Aorta (tissue), 5 donors: ENCODE measurements at regions not wholly inside any gene's neighbourhood (a gene's known extent, or its start where the extent isn't known, plus 50 kb on each side); places are given as distances from the start of the nearest gene placed in this dataset.
A peak's percentile ranks its signal among the peaks of the same experiment; 100 is the strongest.

Experiments used
- ATAC-seq: fragments of 200-7000 bp; cut with Tn5 transposase; one replicate; pipeline ENCODE4 v1.9.1; 2022; ENCODE audit warnings: moderate library complexity; ENCODE audit not compliant: low FRiP score
- DNase-seq, 2 donors: peaks; one replicate each; pipeline ENCODE4 v3.0.0-alpha.2; 2020
- H3K27ac ChIP-seq, 2 donors: one replicate each; pipeline ENCODE4 v1.5.1; 2013; ENCODE audit warnings: low read length in 2 of 2, mild to moderate bottlenecking in 2 of 2, moderate library complexity in 2 of 2, control low read depth in 1 of 2, inconsistent platforms in 1 of 2, low read depth in 1 of 2
- H3K27me3 ChIP-seq, 2 donors: one replicate each; pipeline ENCODE4 v1.6.1; 2013; ENCODE audit warnings: control low read depth in 1 of 2, low read length in 1 of 2, mild to moderate bottlenecking in 1 of 2, moderate library complexity in 1 of 2; ENCODE audit not compliant: insufficient read depth in 2 of 2, control insufficient read depth in 1 of 2
- H3K36me3 ChIP-seq, 2 donors: one replicate each; pipeline ENCODE4 v1.6.1; 2013; ENCODE audit warnings: control low read depth in 1 of 2, low read length in 1 of 2, mild to moderate bottlenecking in 1 of 2; ENCODE audit not compliant: insufficient read depth in 2 of 2, control insufficient read depth in 1 of 2
- H3K4me1 ChIP-seq, 2 donors: one replicate each; pipeline ENCODE4 v1.6.1; 2013; ENCODE audit warnings: low read length in 2 of 2, control low read depth in 1 of 2, mild to moderate bottlenecking in 1 of 2, moderate library complexity in 1 of 2; ENCODE audit not compliant: insufficient read depth in 2 of 2, control insufficient read depth in 1 of 2
- H3K4me3 ChIP-seq, 2 donors: one replicate each; pipeline ENCODE4 v1.5.1; 2013; ENCODE audit warnings: low read length in 2 of 2, control low read depth in 1 of 2, mild to moderate bottlenecking in 1 of 2
- H3K9me3 ChIP-seq: one replicate; pipeline ENCODE4 v1.6.1; 2013; ENCODE audit warnings: mild to moderate bottlenecking, low read length; ENCODE audit not compliant: control insufficient read depth
- WGBS, 2 donors: extraction: QIAGEN DNeasy Blood & Tissue Kit; methylation state at CpG; one replicate each; pipeline ENCODE4 v1.1.7; 2013; 5-methylcytosine and 5-hydroxymethylcytosine counted together
- intact Hi-C, 2 donors: fragments of 100-400 bp; cut with DNase I; formaldehyde crosslinking; loops; one replicate each; pipeline versions ENCODE4 v1.14.2 to v1.15.0; 2022
- donor health status: healthy with polysubstance abuse.
- donor health status: Bipolar disorder and iron deficiency.
- donor health status: DM: no; HTN: no; CAD: no.
- donor health status: DM: no; HTN: no; CAD: no.
- donor health status: DM: yes; HTN: yes; CAD: no.

DNA sequence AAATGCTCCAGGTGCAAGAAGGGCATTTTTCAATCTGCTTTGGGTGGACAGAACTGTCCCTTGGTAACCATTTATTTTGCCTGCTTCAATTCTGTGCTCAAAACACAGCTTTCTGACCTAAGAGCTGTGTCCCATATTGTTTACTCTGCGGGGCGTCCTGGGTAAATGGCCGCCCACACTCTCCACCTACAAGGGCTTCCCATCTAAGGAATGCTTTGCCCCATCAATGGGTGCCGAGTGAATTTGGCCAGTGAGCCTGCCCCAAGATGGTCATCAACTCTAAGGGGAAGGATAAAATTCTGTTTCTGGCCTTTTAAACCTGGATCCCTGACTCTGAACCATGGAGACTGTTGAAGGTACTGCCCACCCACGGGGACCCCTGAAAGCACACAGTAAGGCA is 55.5 kb upstream of the FAM89A start:
- 86 to 87% methylated on average over 5 of the region's 5 CpGs for WGBS, 2 donors
- intact Hi-C loops = no loop called here
- DNase-seq (no peak), ATAC-seq (no peak)
- H3K27ac ChIP-seq = no peak overlapping the region
- peaks cover 0 to 2% of the 10 kb centered on the region in 2 donors for H3K4me1 ChIP-seq
- H3K27me3 ChIP-seq = peaks cover 0 to 2% of the 10 kb centered on the region in 2 donors
- no peaks in the 10 kb centered on the region for H3K9me3 ChIP-seq
- no peak overlapping the region for H3K4me3 ChIP-seq
- H3K36me3 ChIP-seq = no peaks in the 10 kb centered on the region

GRCh38 chr1:231094421-231094820 is 54.4 kb upstream of the FAM89A start:
- no peaks in the 10 kb centered on the region for H3K9me3 ChIP-seq
- no peaks in the 10 kb centered on the region for H3K4me1 ChIP-seq
- 94% methylated on average over 3 of the region's 3 CpGs for WGBS, 2 donors
- intact Hi-C loops = no loop called here
- no peak overlapping the region for H3K4me3 ChIP-seq
- no peak for ATAC-seq
- DNase-seq = no peak
- no peaks in the 10 kb centered on the region for H3K36me3 ChIP-seq
- no peak overlapping the region for H3K27ac ChIP-seq
- no peaks in the 10 kb centered on the region for H3K27me3 ChIP-seq

DNA sequence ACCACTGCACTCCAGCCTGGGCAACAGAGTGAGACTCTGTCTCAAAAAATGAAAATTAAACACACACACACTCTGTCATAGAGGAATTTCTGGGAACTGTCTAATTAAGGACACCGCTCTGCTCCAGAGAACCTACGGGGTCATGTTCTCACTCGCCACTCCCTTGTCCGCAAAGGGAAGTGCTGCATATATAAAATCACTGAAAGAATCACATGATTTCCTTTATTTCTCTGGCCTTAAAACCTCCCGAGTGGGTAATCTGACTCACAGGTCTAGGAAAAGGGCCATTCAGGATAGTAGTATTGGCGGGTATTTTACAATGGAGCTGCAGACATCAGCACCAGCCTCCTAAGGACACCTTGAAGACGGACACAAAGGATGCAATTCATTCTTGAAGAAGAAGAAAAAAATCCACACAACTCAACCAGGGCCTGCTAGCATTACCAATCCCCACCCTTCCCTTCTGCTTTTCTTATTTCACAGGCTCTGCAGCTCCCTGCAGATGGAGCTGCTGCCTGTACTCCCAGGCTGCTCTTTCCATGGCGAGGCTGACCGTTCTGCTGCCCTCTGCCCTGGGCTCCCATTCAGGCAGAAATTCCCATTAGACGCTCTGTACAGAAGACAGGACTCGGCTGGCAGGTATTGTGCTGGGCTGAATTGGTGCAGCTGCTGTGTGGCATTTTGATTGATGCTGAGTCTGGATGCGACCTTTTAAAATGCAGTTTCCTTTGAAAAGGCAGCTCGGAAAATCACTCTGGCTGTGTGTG is 53.3 kb upstream of the FAM89A start:
- ATAC-seq (peak; percentile 29), DNase-seq (no peak)
- intact Hi-C loops = no loop called here
- Histone ChIP-seq H3K27ac (no peak overlapping the region), H3K36me3 (no peaks in the 10 kb centered on the region), H3K4me3 (no peak overlapping the region), H3K4me1 (no peaks in the 10 kb centered on the region), H3K27me3 (no peaks in the 10 kb centered on the region), H3K9me3 (no peaks in the 10 kb centered on the region)
- WGBS, 2 donors = 66 to 69% methylated on average over 13 of the region's 13 CpGs

DNA sequence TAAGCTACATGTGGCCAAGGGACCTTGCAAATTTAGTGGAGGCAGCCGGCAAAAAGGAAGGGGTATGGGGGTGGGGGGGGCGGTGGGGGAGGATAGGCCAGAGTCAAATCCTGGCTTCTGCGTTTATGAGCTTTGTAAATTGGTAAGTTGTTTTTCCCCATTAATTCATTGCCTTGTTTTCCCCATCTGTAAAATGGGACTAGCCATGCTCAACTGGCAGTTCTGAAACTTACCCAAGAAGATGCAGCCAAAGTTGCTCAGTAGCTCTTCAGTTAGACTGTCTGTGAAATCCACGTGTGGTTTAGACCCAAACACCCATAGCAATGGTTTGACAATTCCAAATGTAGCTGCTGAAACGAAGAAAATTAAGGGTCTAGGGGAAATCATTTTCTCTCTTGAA is 52.3 kb upstream of the FAM89A start:
- H3K36me3 ChIP-seq = no peaks in the 10 kb centered on the region
- no peaks in the 10 kb centered on the region for H3K4me1 ChIP-seq
- no peaks in the 10 kb centered on the region for H3K27me3 ChIP-seq
- WGBS, 2 donors = 85 to 86% methylated on average over 5 of the region's 5 CpGs
- ATAC-seq = no peak
- no peak overlapping the region for H3K4me3 ChIP-seq
- H3K9me3 ChIP-seq = no peaks in the 10 kb centered on the region
- intact Hi-C loops = no loop called here
- DNase-seq = no peak
- H3K27ac ChIP-seq = no peak overlapping the region

GRCh38 chr1:231091831-231092301 is 51.8 kb upstream of the FAM89A start:
- H3K27ac ChIP-seq = no peak overlapping the region
- DNase-seq (no peak), ATAC-seq (no peak)
- no peaks in the 10 kb centered on the region for H3K27me3 ChIP-seq
- 65 to 66% methylated on average over 13 of the region's 13 CpGs for WGBS, 2 donors
- intact Hi-C loops = no loop called here
- no peak overlapping the region for H3K4me3 ChIP-seq
- H3K4me1 ChIP-seq = no peaks in the 10 kb centered on the region
- no peaks in the 10 kb centered on the region for H3K9me3 ChIP-seq
- no peaks in the 10 kb centered on the region for H3K36me3 ChIP-seq

DNA sequence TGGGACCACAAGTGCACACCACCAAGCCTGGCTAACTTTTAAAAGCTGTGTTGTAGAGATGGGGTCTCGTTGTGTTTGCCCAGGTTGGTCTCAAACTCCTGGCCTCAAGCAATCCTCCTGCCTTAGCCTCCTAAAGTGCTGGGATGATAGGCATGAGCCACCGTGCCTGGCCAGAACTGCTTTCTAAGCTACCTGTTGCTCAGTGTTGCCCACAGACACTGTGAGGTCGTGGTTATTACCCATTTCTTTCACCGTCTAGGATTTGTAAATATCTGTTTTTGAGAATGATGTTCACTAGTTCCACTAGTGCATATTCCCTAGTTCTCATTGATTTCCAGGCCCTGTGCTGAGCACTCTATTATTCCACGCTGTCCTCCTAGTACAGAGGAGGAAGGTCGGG is 51.4 kb upstream of the FAM89A start:
- H3K36me3 ChIP-seq = no peaks in the 10 kb centered on the region
- H3K27me3 ChIP-seq = no peaks in the 10 kb centered on the region
- WGBS, 2 donors = 88 to 89% methylated on average over 6 of the region's 6 CpGs
- no peaks in the 10 kb centered on the region for H3K4me1 ChIP-seq
- DNase-seq (no peak), ATAC-seq (no peak)
- H3K27ac ChIP-seq = no peak overlapping the region
- H3K4me3 ChIP-seq = no peak overlapping the region
- intact Hi-C loops = no loop called here
- H3K9me3 ChIP-seq = no peaks in the 10 kb centered on the region
